ENCODE measurements at regions not wholly inside any gene's neighbourhood (a gene's known extent, or its start where the extent isn't known, plus 50 kb on each side); places are given as distances from the start of the nearest gene placed in this dataset.

DNA sequence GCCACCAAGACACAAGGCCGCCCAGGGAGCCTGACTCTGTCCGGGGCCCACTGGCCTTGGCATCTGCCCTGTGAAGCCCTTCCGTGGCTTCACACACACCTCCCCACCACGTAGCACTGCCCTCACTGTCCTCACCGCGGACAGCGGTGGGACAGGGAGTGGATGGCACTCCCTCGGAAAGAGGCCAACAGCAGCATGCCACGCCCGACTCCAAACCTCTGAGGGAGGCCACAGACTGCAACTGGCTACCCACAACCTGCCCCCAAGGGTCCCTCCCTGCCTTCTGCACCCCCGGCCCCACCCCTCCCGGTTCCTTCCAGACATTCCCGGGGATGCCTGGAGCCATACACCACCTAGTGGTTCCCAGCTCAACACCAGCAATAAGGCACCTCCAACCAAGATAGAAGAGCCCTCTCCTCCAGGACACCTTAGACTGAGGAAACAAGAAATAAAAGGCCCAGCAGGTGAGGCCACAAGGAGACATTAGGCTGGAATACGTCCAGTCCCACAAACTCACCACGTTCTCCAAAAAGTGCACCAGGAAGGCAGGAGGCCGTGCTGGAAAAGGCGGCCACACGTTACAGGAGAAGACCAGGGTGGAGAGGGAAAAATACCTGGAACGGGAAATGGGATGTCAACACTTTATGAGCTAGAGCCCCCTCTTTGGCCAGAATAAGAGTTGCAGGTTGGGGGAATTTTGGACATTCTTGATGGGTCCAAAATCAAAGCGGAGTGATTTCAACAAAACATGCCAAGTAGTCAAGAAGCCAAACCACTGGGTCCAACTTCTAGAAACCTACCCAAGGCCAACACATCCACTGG lies 310.0 kb downstream of the SOX9 start:
- DNase-seq (ENCODE audit: low spot score in 2 of 2): no peak
- H3K27me3 Mint-ChIP-seq: peaks cover 9% of the 10 kb centered on the region
- ATAC-seq (replicated peaks; ENCODE audit: extremely low read depth, poor library complexity, severe bottlenecking): no peak
- H3K4me3 Mint-ChIP-seq: no peak overlapping the region
- no peaks in the 10 kb centered on the region for H3K4me1 Mint-ChIP-seq
- H3K36me3 Mint-ChIP-seq (ENCODE audit: insufficient read depth): no peaks in the 10 kb centered on the region
- H3K27ac Mint-ChIP-seq (ENCODE audit: low read depth): no peak overlapping the region
- H3K9me3 Mint-ChIP-seq: no peaks in the 10 kb centered on the region

- no peak overlapping the region for H3K27ac Mint-ChIP-seq (ENCODE audit: low read depth)
- H3K4me3 Mint-ChIP-seq: no peak overlapping the region
- peaks cover 9% of the 10 kb centered on the region for H3K27me3 Mint-ChIP-seq
- no peaks in the 10 kb centered on the region for H3K9me3 Mint-ChIP-seq
- H3K36me3 Mint-ChIP-seq (ENCODE audit: insufficient read depth): no peaks in the 10 kb centered on the region
- DNase-seq (ENCODE audit: low spot score in 2 of 2) (no peak), ATAC-seq (replicated peaks; ENCODE audit: extremely low read depth, poor library complexity, severe bottlenecking) (no peak)
- no peaks in the 10 kb centered on the region for H3K4me1 Mint-ChIP-seq
These were observed 311.4 kb downstream of the SOX9 start for GRCh38 chr17:72432143-72432621.

DNA sequence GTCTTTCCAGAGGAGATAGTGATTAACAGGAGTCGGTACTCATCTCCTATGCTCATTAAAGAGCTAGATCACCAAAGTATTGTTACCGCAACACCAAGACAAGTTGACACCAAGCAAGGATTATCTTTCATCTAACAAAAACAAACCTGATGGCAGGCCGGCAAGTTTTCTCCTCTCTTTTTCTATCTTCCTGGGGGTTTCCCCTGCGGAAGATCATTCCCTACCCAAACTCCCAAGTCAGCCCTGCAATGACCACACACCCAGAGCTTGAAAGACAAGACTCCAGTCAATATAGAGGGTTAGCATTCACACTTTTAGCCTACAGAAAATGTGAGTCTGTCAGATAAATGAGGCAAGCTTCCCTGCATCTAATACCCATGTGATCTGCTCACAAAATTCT lies 312.1 kb downstream of the SOX9 start:
- Mint-ChIP-seq H3K9me3 (no peaks in the 10 kb centered on the region), H3K27ac (ENCODE audit: low read depth) (no peak overlapping the region), H3K27me3 (peaks cover 9% of the 10 kb centered on the region), H3K4me1 (no peaks in the 10 kb centered on the region), H3K36me3 (ENCODE audit: insufficient read depth) (no peaks in the 10 kb centered on the region), H3K4me3 (no peak overlapping the region)
- no peak for ATAC-seq (replicated peaks; ENCODE audit: extremely low read depth, poor library complexity, severe bottlenecking)
- DNase-seq (ENCODE audit: low spot score in 2 of 2): no peak

DNA sequence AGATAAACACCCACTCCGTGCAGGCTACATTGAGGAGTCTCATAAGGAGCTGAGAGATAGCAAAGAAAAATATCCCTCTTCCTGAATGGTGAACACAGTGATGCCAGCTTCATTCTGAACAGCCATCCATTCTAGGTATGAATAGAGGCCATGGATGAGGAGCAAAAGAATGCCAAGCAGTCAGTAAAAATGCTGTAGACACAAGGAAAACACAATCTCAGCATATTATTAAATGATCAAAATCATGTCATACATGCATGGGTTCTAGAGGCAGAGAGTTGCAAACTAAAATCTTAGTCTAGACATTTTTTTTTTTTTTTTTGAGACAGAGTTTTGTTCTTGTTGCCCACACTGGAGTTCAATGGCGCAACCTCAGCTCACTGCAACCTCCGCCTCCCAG lies 313.0 kb downstream of the SOX9 start:
- H3K9me3 Mint-ChIP-seq: no peaks in the 10 kb centered on the region
- no peak for DNase-seq (ENCODE audit: low spot score in 2 of 2)

GRCh38 chr17:72434581-72434980 lies 313.8 kb downstream of the SOX9 start:
- Mint-ChIP-seq H3K4me3 (no peak overlapping the region), H3K4me1 (no peaks in the 10 kb centered on the region), H3K27ac (ENCODE audit: low read depth) (no peak overlapping the region), H3K9me3 (peaks cover 1% of the 10 kb centered on the region), H3K36me3 (ENCODE audit: insufficient read depth) (no peaks in the 10 kb centered on the region), H3K27me3 (peaks cover 9% of the 10 kb centered on the region)
- ATAC-seq (replicated peaks; ENCODE audit: extremely low read depth, poor library complexity, severe bottlenecking): no peak
- no peak for DNase-seq (ENCODE audit: low spot score in 2 of 2)

More for the DNA sequence above, 313.0 kb downstream of the SOX9 start:
- ATAC-seq (replicated peaks; ENCODE audit: extremely low read depth, poor library complexity, severe bottlenecking): no peak
- Mint-ChIP-seq H3K27ac (ENCODE audit: low read depth) (no peak overlapping the region), H3K4me3 (no peak overlapping the region), H3K27me3 (peaks cover 9% of the 10 kb centered on the region), H3K4me1 (no peaks in the 10 kb centered on the region), H3K36me3 (ENCODE audit: insufficient read depth) (no peaks in the 10 kb centered on the region)

DNA sequence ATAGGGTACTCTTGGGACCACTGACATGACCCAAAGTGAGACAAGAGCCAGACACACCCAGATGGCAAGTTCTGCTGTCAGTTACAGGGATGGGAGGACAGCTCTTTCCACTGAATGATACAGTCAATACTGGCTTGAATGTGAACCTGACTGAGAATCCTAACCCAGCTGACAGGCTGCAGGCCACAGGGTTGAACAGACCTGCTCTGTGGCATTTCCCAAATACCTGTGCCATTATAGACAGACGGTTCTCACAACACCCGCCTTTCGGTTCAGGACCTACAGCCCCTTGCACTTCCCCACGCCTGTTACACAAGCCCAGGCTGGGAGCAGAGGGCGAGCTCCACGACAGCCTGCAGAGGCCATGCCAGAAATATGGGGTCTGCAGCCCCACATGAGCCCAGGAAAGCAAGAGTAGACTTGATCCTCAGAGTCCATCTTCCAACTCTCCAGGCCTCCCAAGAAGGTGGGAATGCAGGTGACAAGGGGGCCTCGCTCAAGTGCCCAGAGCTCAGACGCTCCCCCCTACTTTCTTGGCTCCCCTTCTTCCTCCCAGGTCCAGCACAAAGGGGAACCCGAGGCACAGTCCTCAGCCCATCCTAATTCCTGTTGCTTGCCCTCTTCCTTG lies 314.3 kb downstream of the SOX9 start:
- Mint-ChIP-seq H3K9me3 (peaks cover 6% of the 10 kb centered on the region), H3K27me3 (peaks cover 9% of the 10 kb centered on the region), H3K4me1 (no peaks in the 10 kb centered on the region), H3K4me3 (no peak overlapping the region), H3K27ac (ENCODE audit: low read depth) (no peak overlapping the region), H3K36me3 (ENCODE audit: insufficient read depth) (no peaks in the 10 kb centered on the region)
- ATAC-seq (replicated peaks; ENCODE audit: extremely low read depth, poor library complexity, severe bottlenecking) (no peak), DNase-seq (ENCODE audit: low spot score in 2 of 2) (no peak)

GRCh38 chr17:72438783-72439182 lies 318.0 kb downstream of the SOX9 start:
- Mint-ChIP-seq H3K9me3 (peaks cover 6% of the 10 kb centered on the region), H3K27ac (ENCODE audit: low read depth) (no peak overlapping the region), H3K4me3 (no peak overlapping the region), H3K4me1 (no peaks in the 10 kb centered on the region), H3K27me3 (no peaks in the 10 kb centered on the region), H3K36me3 (ENCODE audit: insufficient read depth) (no peaks in the 10 kb centered on the region)
- DNase-seq (ENCODE audit: low spot score in 2 of 2) (no peak), ATAC-seq (replicated peaks; ENCODE audit: extremely low read depth, poor library complexity, severe bottlenecking) (no peak)

DNA sequence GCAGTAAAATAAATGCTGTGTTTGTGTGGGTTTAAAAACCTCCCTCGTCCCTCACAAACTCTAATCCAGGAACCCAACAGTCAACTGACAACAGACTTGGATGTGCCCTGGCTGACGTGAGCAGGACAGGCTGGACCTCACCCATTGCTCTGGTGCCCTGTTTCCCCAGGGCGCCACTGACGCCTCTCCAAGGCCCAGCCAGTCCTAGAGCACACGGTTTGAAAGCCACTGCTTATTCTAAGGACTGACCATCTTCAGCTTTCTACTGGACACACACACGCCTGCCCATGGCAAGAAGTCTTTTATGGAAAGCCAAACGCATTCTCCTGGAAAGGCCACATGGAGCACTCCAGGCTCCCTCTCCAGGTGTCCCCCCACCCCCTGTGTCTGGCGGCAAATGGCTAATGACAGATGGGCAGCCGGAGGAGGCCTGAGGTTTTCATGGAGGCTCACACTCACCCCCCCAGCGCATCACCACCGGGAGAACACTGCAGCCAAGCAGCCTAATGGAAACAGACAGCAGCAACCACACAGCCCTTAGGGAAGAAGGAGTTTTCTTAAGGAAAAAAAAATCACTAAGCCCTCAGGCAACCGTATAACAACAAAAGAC lies 319.2 kb downstream of the SOX9 start:
- ATAC-seq (replicated peaks; ENCODE audit: extremely low read depth, poor library complexity, severe bottlenecking) (no peak), DNase-seq (ENCODE audit: low spot score in 2 of 2) (no peak)
- Mint-ChIP-seq H3K4me1 (no peaks in the 10 kb centered on the region), H3K36me3 (ENCODE audit: insufficient read depth) (no peaks in the 10 kb centered on the region), H3K27ac (ENCODE audit: low read depth) (no peak overlapping the region), H3K4me3 (no peak overlapping the region), H3K9me3 (peaks cover 6% of the 10 kb centered on the region), H3K27me3 (no peaks in the 10 kb centered on the region)

DNA sequence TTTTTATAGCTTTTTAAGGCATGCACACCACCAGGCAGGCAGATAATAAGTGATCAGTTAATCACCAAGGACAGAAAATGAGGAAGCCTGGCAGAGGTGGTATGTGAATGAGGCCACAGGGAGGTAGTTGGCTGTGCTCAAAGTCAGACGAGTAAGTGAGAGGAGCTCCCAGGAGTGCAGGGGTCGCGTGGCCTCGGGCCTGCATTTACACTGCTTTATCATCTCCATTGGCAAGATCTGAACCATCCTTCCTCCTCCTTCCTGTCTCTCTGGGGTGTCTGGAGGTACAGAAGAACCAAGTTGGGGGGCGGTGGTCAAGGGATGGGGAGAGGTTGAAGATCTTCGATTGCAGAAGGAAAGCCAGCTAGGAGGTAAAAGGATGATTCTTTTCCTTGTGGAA lies 320.1 kb downstream of the SOX9 start:
- Mint-ChIP-seq H3K4me1 (no peaks in the 10 kb centered on the region), H3K9me3 (peaks cover 6% of the 10 kb centered on the region), H3K27ac (ENCODE audit: low read depth) (no peak overlapping the region), H3K36me3 (ENCODE audit: insufficient read depth) (no peaks in the 10 kb centered on the region), H3K4me3 (no peak overlapping the region), H3K27me3 (no peaks in the 10 kb centered on the region)
- no peak for DNase-seq (ENCODE audit: low spot score in 2 of 2)
- ATAC-seq (replicated peaks; ENCODE audit: extremely low read depth, poor library complexity, severe bottlenecking): no peak

GRCh38 chr17:72441909-72442308 lies 321.1 kb downstream of the SOX9 start:
- Mint-ChIP-seq H3K4me3 (no peak overlapping the region), H3K4me1 (no peaks in the 10 kb centered on the region), H3K27me3 (no peaks in the 10 kb centered on the region), H3K36me3 (ENCODE audit: insufficient read depth) (no peaks in the 10 kb centered on the region), H3K9me3 (peaks cover 6% of the 10 kb centered on the region), H3K27ac (ENCODE audit: low read depth) (no peak overlapping the region)
- DNase-seq (ENCODE audit: low spot score in 2 of 2) (no peak), ATAC-seq (replicated peaks; ENCODE audit: extremely low read depth, poor library complexity, severe bottlenecking) (no peak)

- ATAC-seq (replicated peaks; ENCODE audit: extremely low read depth, poor library complexity, severe bottlenecking) (no peak), DNase-seq (ENCODE audit: low spot score in 2 of 2) (no peak)
- H3K9me3 Mint-ChIP-seq: peaks cover 5% of the 10 kb centered on the region
- no peaks in the 10 kb centered on the region for H3K27me3 Mint-ChIP-seq
- H3K4me1 Mint-ChIP-seq: no peaks in the 10 kb centered on the region
- no peaks in the 10 kb centered on the region for H3K36me3 Mint-ChIP-seq (ENCODE audit: insufficient read depth)
- H3K27ac Mint-ChIP-seq (ENCODE audit: low read depth): no peak overlapping the region
- no peak overlapping the region for H3K4me3 Mint-ChIP-seq
These were observed 323.8 kb downstream of the SOX9 start for GRCh38 chr17:72444517-72445054.

DNA sequence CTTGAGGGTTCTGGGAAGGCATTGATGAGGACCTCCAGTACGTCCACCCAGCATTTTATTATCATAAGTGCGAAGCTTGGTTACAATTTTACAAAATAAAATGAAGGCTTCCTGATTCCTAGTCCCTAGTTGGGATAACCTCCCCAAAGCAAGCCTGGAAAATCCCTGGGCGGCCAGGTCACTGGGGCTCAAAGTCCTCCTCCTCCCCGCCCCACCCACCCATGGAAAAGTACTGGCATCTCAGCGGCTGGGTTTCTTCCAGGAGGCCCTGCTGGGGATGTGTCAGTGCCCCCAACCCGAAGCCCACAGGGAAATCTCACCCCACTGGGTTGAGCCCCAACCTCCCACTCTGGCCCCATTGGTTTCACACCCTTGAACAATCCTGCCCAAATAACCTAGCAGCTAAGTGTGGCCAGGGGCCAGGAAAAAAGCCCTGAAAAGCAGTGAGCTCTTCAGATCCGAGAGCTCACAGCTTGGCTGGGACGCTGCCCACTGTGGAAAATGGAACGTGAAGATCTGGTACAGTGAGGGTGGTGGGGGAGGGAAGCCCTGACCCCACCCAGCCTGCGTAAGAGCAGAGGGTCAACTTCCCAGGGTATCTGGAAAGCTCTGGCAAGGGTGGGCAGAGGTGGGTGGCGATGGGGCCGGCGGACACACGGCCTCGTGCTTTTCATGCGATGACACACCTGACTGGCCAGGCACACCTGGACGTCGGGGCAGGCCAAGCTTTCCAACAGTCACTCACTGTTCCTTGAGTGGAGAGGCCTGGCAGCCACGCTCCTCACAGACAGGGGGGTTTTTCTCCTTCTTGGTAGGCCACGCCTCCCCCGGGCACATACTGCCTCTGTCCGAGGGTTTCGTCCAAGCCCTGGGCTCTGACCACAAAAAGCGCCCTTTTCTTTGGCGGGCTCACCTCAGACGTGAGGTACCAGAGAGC lies 324.5 kb downstream of the SOX9 start:
- H3K4me1 Mint-ChIP-seq: no peaks in the 10 kb centered on the region
- H3K9me3 Mint-ChIP-seq: no peaks in the 10 kb centered on the region
- ATAC-seq (replicated peaks; ENCODE audit: extremely low read depth, poor library complexity, severe bottlenecking) (no peak), DNase-seq (ENCODE audit: low spot score in 2 of 2) (no peak)
- no peak overlapping the region for H3K4me3 Mint-ChIP-seq
- no peaks in the 10 kb centered on the region for H3K36me3 Mint-ChIP-seq (ENCODE audit: insufficient read depth)
- H3K27ac Mint-ChIP-seq (ENCODE audit: low read depth): no peak overlapping the region
- H3K27me3 Mint-ChIP-seq: no peaks in the 10 kb centered on the region

Data from central memory CD8-positive, alpha-beta T cell (primary cell).